Ishikawa (cell line): ENCODE measurements at regions not wholly inside any gene's neighbourhood (a gene's known extent, or its start where the extent isn't known, plus 50 kb on each side); places are given as distances from the start of the nearest gene placed in this dataset.

ENCODE experiments used
- CREB1 ChIP-seq: IDR thresholded peaks from 2 replicates; pipeline ENCODE4 v1.6.1; 2012; ENCODE audit warnings: low read depth
- EP300 ChIP-seq: IDR thresholded peaks from 2 replicates; pipeline ENCODE4 v1.6.1; 2012; ENCODE audit warnings: borderline replicate concordance
- FOXM1 ChIP-seq: IDR thresholded peaks from 2 replicates; pipeline ENCODE4 v1.6.1; 2012; ENCODE audit warnings: low read depth, borderline replicate concordance
- TCF12 ChIP-seq: IDR thresholded peaks from 2 replicates; pipeline ENCODE4 v1.6.1; 2012; ENCODE audit warnings: low read depth
- YY1 ChIP-seq: IDR thresholded peaks from 2 replicates; pipeline ENCODE4 v1.6.1; 2012; ENCODE audit warnings: low read depth
- TF ChIP-seq, protein P1 (sequence below): IDR thresholded peaks from 2 replicates; pipeline ENCODE4 v1.6.1; 2012; ENCODE audit warnings: low read depth, mild to moderate bottlenecking
- TF ChIP-seq, protein P2 (sequence below): IDR thresholded peaks from 2 replicates; pipeline ENCODE4 v1.6.1; 2012
- TF ChIP-seq, protein P3 (sequence below): IDR thresholded peaks from 2 replicates; pipeline ENCODE4 v1.6.1; 2012

DNA sequence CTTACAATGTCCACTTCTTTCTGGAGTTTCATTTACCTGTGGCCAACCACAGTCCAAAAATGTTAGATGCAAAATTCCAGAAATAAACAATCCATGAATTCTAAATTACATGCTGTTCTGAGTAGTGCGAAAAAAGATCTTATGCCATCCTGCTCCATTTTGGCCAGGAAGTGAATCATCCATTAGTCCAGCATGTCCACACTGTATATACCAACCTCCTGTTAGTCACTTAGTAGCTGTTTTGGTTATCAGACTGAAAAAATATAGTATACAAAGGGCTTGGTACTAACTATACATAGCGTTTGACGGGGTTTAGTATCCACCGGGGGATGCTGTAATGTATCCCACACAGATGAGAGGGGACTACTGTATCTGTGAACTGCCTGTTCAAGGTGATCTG lies 618.0 kb upstream of the ARGLU1 start:
- TF ChIP-seq CREB1, result no peak
- TF ChIP-seq, protein P1, sequence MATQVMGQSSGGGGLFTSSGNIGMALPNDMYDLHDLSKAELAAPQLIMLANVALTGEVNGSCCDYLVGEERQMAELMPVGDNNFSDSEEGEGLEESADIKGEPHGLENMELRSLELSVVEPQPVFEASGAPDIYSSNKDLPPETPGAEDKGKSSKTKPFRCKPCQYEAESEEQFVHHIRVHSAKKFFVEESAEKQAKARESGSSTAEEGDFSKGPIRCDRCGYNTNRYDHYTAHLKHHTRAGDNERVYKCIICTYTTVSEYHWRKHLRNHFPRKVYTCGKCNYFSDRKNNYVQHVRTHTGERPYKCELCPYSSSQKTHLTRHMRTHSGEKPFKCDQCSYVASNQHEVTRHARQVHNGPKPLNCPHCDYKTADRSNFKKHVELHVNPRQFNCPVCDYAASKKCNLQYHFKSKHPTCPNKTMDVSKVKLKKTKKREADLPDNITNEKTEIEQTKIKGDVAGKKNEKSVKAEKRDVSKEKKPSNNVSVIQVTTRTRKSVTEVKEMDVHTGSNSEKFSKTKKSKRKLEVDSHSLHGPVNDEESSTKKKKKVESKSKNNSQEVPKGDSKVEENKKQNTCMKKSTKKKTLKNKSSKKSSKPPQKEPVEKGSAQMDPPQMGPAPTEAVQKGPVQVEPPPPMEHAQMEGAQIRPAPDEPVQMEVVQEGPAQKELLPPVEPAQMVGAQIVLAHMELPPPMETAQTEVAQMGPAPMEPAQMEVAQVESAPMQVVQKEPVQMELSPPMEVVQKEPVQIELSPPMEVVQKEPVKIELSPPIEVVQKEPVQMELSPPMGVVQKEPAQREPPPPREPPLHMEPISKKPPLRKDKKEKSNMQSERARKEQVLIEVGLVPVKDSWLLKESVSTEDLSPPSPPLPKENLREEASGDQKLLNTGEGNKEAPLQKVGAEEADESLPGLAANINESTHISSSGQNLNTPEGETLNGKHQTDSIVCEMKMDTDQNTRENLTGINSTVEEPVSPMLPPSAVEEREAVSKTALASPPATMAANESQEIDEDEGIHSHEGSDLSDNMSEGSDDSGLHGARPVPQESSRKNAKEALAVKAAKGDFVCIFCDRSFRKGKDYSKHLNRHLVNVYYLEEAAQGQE, result no peak
- TF ChIP-seq, protein P2, sequence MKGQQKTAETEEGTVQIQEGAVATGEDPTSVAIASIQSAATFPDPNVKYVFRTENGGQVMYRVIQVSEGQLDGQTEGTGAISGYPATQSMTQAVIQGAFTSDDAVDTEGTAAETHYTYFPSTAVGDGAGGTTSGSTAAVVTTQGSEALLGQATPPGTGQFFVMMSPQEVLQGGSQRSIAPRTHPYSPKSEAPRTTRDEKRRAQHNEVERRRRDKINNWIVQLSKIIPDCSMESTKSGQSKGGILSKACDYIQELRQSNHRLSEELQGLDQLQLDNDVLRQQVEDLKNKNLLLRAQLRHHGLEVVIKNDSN, result no peak
- TF ChIP-seq, protein P3, sequence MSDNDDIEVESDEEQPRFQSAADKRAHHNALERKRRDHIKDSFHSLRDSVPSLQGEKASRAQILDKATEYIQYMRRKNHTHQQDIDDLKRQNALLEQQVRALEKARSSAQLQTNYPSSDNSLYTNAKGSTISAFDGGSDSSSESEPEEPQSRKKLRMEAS, result no peak
- no peak for TF ChIP-seq YY1
- TF ChIP-seq TCF12, result no peak
- no peak for TF ChIP-seq EP300
- no peak for TF ChIP-seq FOXM1
